H9 (cell line): ENCODE measurements at regions not wholly inside any gene's neighbourhood (a gene's known extent, or its start where the extent isn't known, plus 50 kb on each side); places are given as distances from the start of the nearest gene placed in this dataset.

Source experiments
- DNase-seq: peaks from one replicate; pipeline ENCODE4 v3.0.0-alpha.2; 2017
- H2AFZ ChIP-seq: one replicate; pipeline ENCODE4 v1.6.1; 2013; ENCODE audit warnings: mild to moderate bottlenecking, low read length, control low read depth, moderate library complexity
- H2AK5ac ChIP-seq: 2 replicates; pipeline ENCODE4 v1.6.1; 2013; ENCODE audit warnings: low read length, control low read depth, mixed read lengths; ENCODE audit not compliant: insufficient read length
- H2BK120ac ChIP-seq: one replicate; pipeline ENCODE4 v1.6.1; 2013; ENCODE audit warnings: low read depth, mild to moderate bottlenecking, low read length, control low read depth, inconsistent platforms; ENCODE audit not compliant: poor library complexity, severe bottlenecking
- H2BK12ac ChIP-seq: 2 replicates; pipeline ENCODE4 v1.6.1; 2013; ENCODE audit warnings: low read length, control low read depth, mixed read lengths, low read depth; ENCODE audit not compliant: insufficient read length
- H2BK15ac ChIP-seq: 2 replicates; pipeline ENCODE4 v1.6.1; 2013; ENCODE audit warnings: low read depth, low read length, control low read depth
- H2BK20ac ChIP-seq: one replicate; pipeline ENCODE4 v1.6.1; 2013; ENCODE audit warnings: low read depth, mild to moderate bottlenecking, low read length, control low read depth, inconsistent platforms; ENCODE audit not compliant: poor library complexity, severe bottlenecking
- H2BK5ac ChIP-seq: 2 replicates; pipeline ENCODE4 v1.6.1; 2013; ENCODE audit warnings: low read length, control low read depth, mixed read lengths; ENCODE audit not compliant: insufficient read length
- H3K14ac ChIP-seq: 2 replicates; pipeline ENCODE4 v1.6.1; 2013; ENCODE audit warnings: low read length, control low read depth; ENCODE audit not compliant: insufficient read depth
- H3K18ac ChIP-seq: 2 replicates; pipeline ENCODE4 v1.6.1; 2013; ENCODE audit warnings: low read depth, mild to moderate bottlenecking, mixed read lengths, low read length, control low read depth; ENCODE audit not compliant: insufficient read length
- H3K23ac ChIP-seq: 2 replicates; pipeline ENCODE4 v1.6.1; 2013; ENCODE audit warnings: low read length, control low read depth, mixed read lengths, low read depth; ENCODE audit not compliant: insufficient read length
- H3K23me2 ChIP-seq: 2 replicates; pipeline ENCODE4 v1.6.1; 2013; ENCODE audit warnings: low read depth, mild to moderate bottlenecking, mixed read lengths, low read length, control low read depth; ENCODE audit not compliant: insufficient read length, poor library complexity, severe bottlenecking
- H3K27ac ChIP-seq: 2 replicates; pipeline ENCODE4 v1.5.1; 2013; ENCODE audit warnings: low read length, control low read depth, mixed read lengths, low read depth; ENCODE audit not compliant: insufficient read length
- H3K27me3 ChIP-seq: 2 replicates; pipeline ENCODE4 v1.6.1; 2013; ENCODE audit warnings: low read length, control low read depth, inconsistent platforms; ENCODE audit not compliant: insufficient read depth
- H3K4ac ChIP-seq: 2 replicates; pipeline ENCODE4 v1.6.1; 2013; ENCODE audit warnings: low read depth, mild to moderate bottlenecking, control low read depth, inconsistent platforms, low read length, moderate library complexity
- H3K4me1 ChIP-seq: 2 replicates; pipeline ENCODE4 v1.6.1; 2013; ENCODE audit warnings: low read length, control low read depth, inconsistent platforms; ENCODE audit not compliant: insufficient read depth
- H3K4me2 ChIP-seq: 2 replicates; pipeline ENCODE4 v1.6.1; 2013; ENCODE audit warnings: low read length, control low read depth, mixed read lengths; ENCODE audit not compliant: insufficient read length, insufficient read depth
- H3K56ac ChIP-seq: 2 replicates; pipeline ENCODE4 v1.6.1; 2013; ENCODE audit warnings: low read depth, mild to moderate bottlenecking, mixed read lengths, low read length, control low read depth; ENCODE audit not compliant: insufficient read length
- H3K79me1 ChIP-seq: 2 replicates; pipeline ENCODE4 v1.6.1; 2013; ENCODE audit warnings: low read depth, mild to moderate bottlenecking, moderate library complexity, low read length, control low read depth, inconsistent platforms; ENCODE audit not compliant: insufficient read depth, poor library complexity, severe bottlenecking
- H3K79me2 ChIP-seq: 2 replicates; pipeline ENCODE4 v1.6.1; 2013; ENCODE audit warnings: low read length, control low read depth, inconsistent platforms; ENCODE audit not compliant: insufficient read depth
- H3K9ac ChIP-seq: 2 replicates; pipeline ENCODE4 v1.6.1; 2013; ENCODE audit warnings: low read length, control low read depth, mixed read lengths; ENCODE audit not compliant: insufficient read length; ENCODE audit errors: extremely low read depth
- H3K9me3 ChIP-seq: one replicate; pipeline ENCODE4 v1.6.1; 2013; ENCODE audit warnings: low read depth, low read length, inconsistent platforms; ENCODE audit not compliant: control insufficient read depth
- H3T11ph ChIP-seq: one replicate; pipeline ENCODE4 v1.6.1; 2013; ENCODE audit warnings: mild to moderate bottlenecking, low read length, control low read depth, inconsistent platforms
- H4K20me1 ChIP-seq: one replicate; pipeline ENCODE4 v1.6.1; 2013; ENCODE audit not compliant: control insufficient read depth, insufficient read length, insufficient read depth
- H4K5ac ChIP-seq: 2 replicates; pipeline ENCODE4 v1.6.1; 2013; ENCODE audit warnings: low read depth, mild to moderate bottlenecking, mixed read lengths, low read length, control low read depth; ENCODE audit not compliant: insufficient read length
- H4K8ac ChIP-seq: replicated peaks from 2 replicates; pipeline ENCODE4 v1.6.1; 2013; ENCODE audit warnings: low read length, control low read depth, mixed read lengths, low read depth; ENCODE audit not compliant: insufficient read length
- H4K91ac ChIP-seq: 2 replicates; pipeline ENCODE4 v1.6.1; 2013; ENCODE audit warnings: low read depth, mild to moderate bottlenecking, moderate library complexity, mixed read lengths, low read length, control low read depth; ENCODE audit not compliant: insufficient read length
- H3K27ac Mint-ChIP-seq, 3 experiments: 2 replicates in 2 of 3; 3 replicates in 1 of 3; pipeline ENCODE4 v1.8.0; 2020 to 2021; ENCODE audit warnings: mixed read lengths in 3 of 3, mild to moderate bottlenecking in 1 of 3, moderate library complexity in 1 of 3
- H3K27me3 Mint-ChIP-seq: 2 replicates; pipeline ENCODE4 v1.8.0; 2021; ENCODE audit warnings: low read depth, mild to moderate bottlenecking, moderate library complexity, mixed read lengths
- H3K36me3 Mint-ChIP-seq, 3 experiments: 2 replicates in 2 of 3; 3 replicates in 1 of 3; pipeline ENCODE4 v1.8.0; 2020 to 2021; ENCODE audit warnings: low read depth in 3 of 3, mixed read lengths in 3 of 3; ENCODE audit not compliant: insufficient read depth in 1 of 3
- H3K4me1 Mint-ChIP-seq, 2 experiments: 2 replicates each; pipeline ENCODE4 v1.8.0; 2020; ENCODE audit warnings: mixed read lengths in 2 of 2
- H3K4me3 Mint-ChIP-seq, 2 experiments: 2 replicates in 1 of 2; 3 replicates in 1 of 2; pipeline ENCODE4 v1.8.0; 2020 to 2021; ENCODE audit warnings: mild to moderate bottlenecking in 2 of 2, mixed read lengths in 2 of 2, moderate library complexity in 1 of 2
- H3K9me3 Mint-ChIP-seq, 2 experiments: 2 replicates in 1 of 2; 3 replicates in 1 of 2; pipeline ENCODE4 v1.8.0; 2020; ENCODE audit warnings: mild to moderate bottlenecking in 2 of 2, mixed read lengths in 2 of 2, moderate library complexity in 1 of 2
- CTCF ChIP-seq: fragments of 200-600 bp; sonication (generic); conservative IDR thresholded peaks from 3 replicates; pipeline ENCODE4 v1.8.0; 2021; ENCODE audit warnings: antibody characterized with exemption, mild to moderate bottlenecking
- WGBS: extraction: QIAGEN DNeasy Blood & Tissue Kit; methylation state at CpG from one replicate; pipeline ENCODE4 v1.1.7; 2013; ENCODE audit warnings: missing lambda C conversion rate, low lambda C conversion rate, mixed read lengths; ENCODE audit not compliant: insufficient read length; ENCODE audit errors: extremely low coverage; 5-methylcytosine and 5-hydroxymethylcytosine counted together

- H3K56ac ChIP-seq, result no peak overlapping the region
- H2BK5ac ChIP-seq, result no peak overlapping the region
- H2AK5ac ChIP-seq, result no peak overlapping the region
- no peak overlapping the region for H3T11ph ChIP-seq
- H4K91ac ChIP-seq, result no peak overlapping the region
- no peak overlapping the region for H3K23ac ChIP-seq
- peaks cover 20% of the 10 kb centered on the region for H3K9me3 ChIP-seq
- H3K14ac ChIP-seq, result no peak overlapping the region
- H2BK120ac ChIP-seq, result no peak overlapping the region
- no peaks in the 10 kb centered on the region for H3K79me1 ChIP-seq
- no peak overlapping the region for H4K5ac ChIP-seq
- no peak overlapping the region for H3K4me2 ChIP-seq
- H4K20me1 ChIP-seq, result no peaks in the 10 kb centered on the region
- H3K4ac ChIP-seq, result no peak overlapping the region
- H3K4me3 Mint-ChIP-seq, result no peak overlapping the region
- no peak overlapping the region for H2BK12ac ChIP-seq
- no CpG with 5 or more reads among the region's 3 CpGs for WGBS
- no peaks in the 10 kb centered on the region for H3K4me1 ChIP-seq
- H3K27ac Mint-ChIP-seq, result no peak overlapping the region
- no peak overlapping the region for H2BK15ac ChIP-seq
- H3K23me2 ChIP-seq, result no peaks in the 10 kb centered on the region
- no peaks in the 10 kb centered on the region for H3K79me2 ChIP-seq
- H3K27me3 Mint-ChIP-seq, result no peaks in the 10 kb centered on the region
- H3K18ac ChIP-seq, result no peak overlapping the region
- no peaks in the 10 kb centered on the region for H3K27me3 ChIP-seq
- H3K4me1 Mint-ChIP-seq, result no peaks in the 10 kb centered on the region
- H3K27ac ChIP-seq, result no peak overlapping the region
- H3K36me3 Mint-ChIP-seq, result peaks cover 10 to 30% (median 19%) of the 10 kb centered on the region in 3 experiments
- TF ChIP-seq CTCF, result no peak
- no peak overlapping the region for H2BK20ac ChIP-seq
- no peak overlapping the region for H4K8ac ChIP-seq
- no peak for DNase-seq
- H3K9ac ChIP-seq, result no peak overlapping the region
- peaks cover 28 to 52% of the 10 kb centered on the region in 2 experiments for H3K9me3 Mint-ChIP-seq
- H2AFZ ChIP-seq, result no peak overlapping the region
Measured at GRCh38 chrX:21319323-21319722, 54.9 kb upstream of the CNKSR2 start.
